IPS-18a (cell line): ENCODE measurements at regions not wholly inside any gene's neighbourhood (a gene's known extent, or its start where the extent isn't known, plus 50 kb on each side); places are given as distances from the start of the nearest gene placed in this dataset.

ENCODE experiments used
- H3K27ac ChIP-seq: one replicate; pipeline ENCODE4 v1.5.1; 2013; ENCODE audit warnings: low read length
- H3K27me3 ChIP-seq: one replicate; pipeline ENCODE4 v1.6.1; 2013; ENCODE audit warnings: mild to moderate bottlenecking, low read length; ENCODE audit not compliant: control insufficient read depth, insufficient read depth
- H3K36me3 ChIP-seq: one replicate; pipeline ENCODE4 v1.6.1; 2013; ENCODE audit warnings: low read depth, low read length; ENCODE audit not compliant: control insufficient read depth
- H3K4me1 ChIP-seq: one replicate; pipeline ENCODE4 v1.6.1; 2013; ENCODE audit warnings: low read depth, low read length; ENCODE audit not compliant: control insufficient read depth
- H3K4me3 ChIP-seq: one replicate; pipeline ENCODE4 v1.5.1; 2013; ENCODE audit warnings: low read length
- H3K9ac ChIP-seq: one replicate; pipeline ENCODE4 v1.6.1; 2013; ENCODE audit warnings: mild to moderate bottlenecking, low read length, moderate library complexity
- H3K9me3 ChIP-seq: one replicate; pipeline ENCODE4 v1.6.1; 2013; ENCODE audit warnings: low read depth, low read length; ENCODE audit not compliant: control insufficient read depth

DNA sequence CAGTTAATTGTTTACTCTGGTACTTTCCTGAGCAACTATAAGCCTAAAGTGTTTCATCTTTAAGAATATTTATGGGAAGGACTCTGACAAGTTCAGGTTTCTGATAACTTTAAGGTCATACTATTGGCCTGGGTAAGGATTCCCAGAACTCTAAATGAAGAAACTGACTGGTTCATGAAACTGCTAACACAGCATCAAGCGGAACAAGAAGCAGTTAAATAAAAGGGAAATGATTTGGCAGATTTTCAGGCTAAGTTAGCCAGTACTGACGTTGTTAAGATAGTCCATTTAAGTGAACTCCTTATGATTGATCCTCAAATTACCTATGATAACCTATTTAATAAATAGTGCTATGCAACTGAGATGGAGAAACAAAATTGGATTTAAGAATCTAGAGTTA, 101.6 kb upstream of the CES5A start:
- H3K9ac ChIP-seq: no peak overlapping the region
- no peaks in the 10 kb centered on the region for H3K36me3 ChIP-seq
- H3K27ac ChIP-seq: no peak overlapping the region
- no peaks in the 10 kb centered on the region for H3K9me3 ChIP-seq
- no peak overlapping the region for H3K4me3 ChIP-seq
- H3K27me3 ChIP-seq: no peaks in the 10 kb centered on the region
- peaks cover 3% of the 10 kb centered on the region for H3K4me1 ChIP-seq

DNA sequence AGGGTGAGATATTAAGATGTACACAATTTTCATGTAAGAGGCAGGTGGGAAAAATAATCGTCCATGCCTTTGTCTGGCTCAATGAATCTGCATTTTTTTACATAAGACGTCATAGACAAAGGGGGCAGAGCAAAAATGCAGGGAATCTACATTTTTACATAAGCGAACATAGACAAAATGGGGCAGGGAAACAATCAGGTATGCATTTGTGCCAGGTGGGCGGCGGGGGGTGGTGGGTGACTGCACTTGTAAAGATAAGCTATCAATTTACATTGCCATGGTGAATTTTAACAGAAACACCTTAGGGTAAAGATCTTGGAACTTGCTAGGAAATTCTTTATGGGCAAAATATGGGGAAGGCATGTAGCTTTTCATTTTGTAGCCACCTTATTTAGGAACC, 96.3 kb upstream of the CES5A start:
- Histone ChIP-seq H3K4me3 (no peak overlapping the region), H3K27ac (no peak overlapping the region), H3K9ac (no peak overlapping the region), H3K9me3 (no peaks in the 10 kb centered on the region), H3K36me3 (no peaks in the 10 kb centered on the region), H3K4me1 (peaks cover 16% of the 10 kb centered on the region), H3K27me3 (no peaks in the 10 kb centered on the region)

DNA sequence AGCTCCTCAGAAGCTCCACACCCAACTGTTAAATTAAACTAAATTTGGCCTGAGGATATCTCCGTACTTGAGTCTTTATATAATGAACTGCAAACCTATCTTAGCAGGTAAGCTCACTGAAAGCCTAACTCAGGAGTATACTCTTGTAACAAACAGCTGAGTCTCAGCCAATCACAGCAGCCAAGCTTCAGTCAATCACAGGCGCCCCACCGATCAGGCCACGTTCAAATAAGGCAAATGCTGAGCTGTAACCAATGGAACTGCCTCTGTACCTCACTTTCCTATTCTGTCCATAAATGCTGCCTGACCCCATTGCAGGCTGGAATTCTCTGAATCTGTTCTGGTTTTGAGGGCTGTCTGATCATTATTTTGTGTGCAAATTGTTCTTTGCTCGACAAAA, 93.0 kb upstream of the CES5A start:
- H3K9me3 ChIP-seq: no peaks in the 10 kb centered on the region
- H3K36me3 ChIP-seq: no peaks in the 10 kb centered on the region
- H3K27ac ChIP-seq: no peak overlapping the region
- no peak overlapping the region for H3K9ac ChIP-seq
- H3K4me3 ChIP-seq: no peak overlapping the region
- no peaks in the 10 kb centered on the region for H3K27me3 ChIP-seq
- peaks cover 16% of the 10 kb centered on the region for H3K4me1 ChIP-seq

DNA sequence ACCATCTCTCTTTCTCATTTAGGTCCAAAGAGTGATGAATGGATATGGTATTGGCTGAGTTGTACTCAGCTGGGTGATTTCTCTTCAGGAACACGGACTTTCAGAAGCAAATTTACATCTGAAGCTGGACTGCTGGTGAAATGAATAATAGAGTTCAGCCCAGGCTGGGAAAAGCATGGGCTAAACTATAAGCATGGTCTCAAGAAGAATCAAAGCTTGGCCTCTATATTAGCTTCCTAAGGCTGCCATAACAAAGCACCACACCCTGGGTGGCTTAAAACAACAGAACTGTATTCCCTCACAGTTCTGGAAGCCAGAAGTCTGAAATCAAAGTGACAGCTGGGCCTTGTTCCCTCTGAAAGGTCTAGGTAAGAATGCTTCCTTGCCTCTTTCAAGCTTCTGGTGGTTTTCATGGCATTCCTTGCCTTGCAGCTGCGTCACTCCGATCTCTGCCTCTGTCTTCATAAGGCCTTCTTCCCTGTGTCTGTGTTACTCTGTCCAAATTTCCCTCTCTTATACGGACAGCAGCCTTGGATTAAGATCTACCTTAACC, 89.8 kb upstream of the CES5A start:
- Histone ChIP-seq H3K36me3 (no peaks in the 10 kb centered on the region), H3K9ac (no peak overlapping the region), H3K27me3 (no peaks in the 10 kb centered on the region), H3K9me3 (no peaks in the 10 kb centered on the region), H3K4me1 (peaks cover 4% of the 10 kb centered on the region), H3K27ac (no peak overlapping the region), H3K4me3 (no peak overlapping the region)

DNA sequence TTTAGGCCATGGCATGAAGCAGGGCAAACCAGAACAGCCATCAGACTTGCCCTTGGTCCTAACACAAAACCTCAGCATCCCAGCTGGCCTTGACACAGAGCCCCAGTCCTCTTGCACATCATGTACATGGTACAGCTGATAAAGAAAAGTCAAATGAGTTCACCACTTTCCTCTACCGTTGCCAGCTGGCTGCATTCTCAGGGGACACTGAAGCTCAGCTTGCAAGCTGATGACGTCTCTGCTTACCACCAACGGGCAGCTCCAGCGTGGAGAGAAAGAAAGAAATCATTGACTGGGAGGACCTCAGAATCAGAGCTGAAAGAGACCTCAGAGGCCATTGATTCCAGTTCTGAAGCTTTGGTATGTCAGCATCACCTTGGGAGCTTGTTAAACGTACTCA, 80.7 kb upstream of the CES5A start:
- H3K9ac ChIP-seq: no peak overlapping the region
- H3K9me3 ChIP-seq: no peaks in the 10 kb centered on the region
- H3K4me3 ChIP-seq: no peak overlapping the region
- no peaks in the 10 kb centered on the region for H3K4me1 ChIP-seq
- H3K27ac ChIP-seq: no peak overlapping the region
- H3K36me3 ChIP-seq: no peaks in the 10 kb centered on the region
- no peaks in the 10 kb centered on the region for H3K27me3 ChIP-seq

DNA sequence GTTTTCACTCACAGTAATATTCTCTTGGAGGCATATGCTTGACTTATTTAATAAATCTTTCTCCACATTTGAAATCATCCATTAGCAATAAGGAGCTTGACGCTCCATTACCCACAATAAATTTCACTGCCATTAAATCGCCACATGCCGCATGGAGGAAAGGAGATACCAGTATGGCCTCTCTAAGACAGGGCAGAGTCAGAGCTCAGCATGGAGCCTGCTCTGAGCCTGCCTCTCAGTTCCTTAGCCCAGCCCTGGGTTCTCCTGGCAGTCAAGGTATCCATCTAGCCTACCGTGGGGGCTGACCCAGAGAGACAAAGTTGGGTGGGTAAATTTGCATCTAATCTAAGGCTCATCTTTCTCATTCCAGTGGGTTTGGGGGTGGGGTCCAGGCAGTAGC, 80.3 kb upstream of the CES5A start:
- no peaks in the 10 kb centered on the region for H3K36me3 ChIP-seq
- no peak overlapping the region for H3K27ac ChIP-seq
- H3K9me3 ChIP-seq: no peaks in the 10 kb centered on the region
- H3K4me1 ChIP-seq: no peaks in the 10 kb centered on the region
- no peak overlapping the region for H3K4me3 ChIP-seq
- no peak overlapping the region for H3K9ac ChIP-seq
- no peaks in the 10 kb centered on the region for H3K27me3 ChIP-seq

DNA sequence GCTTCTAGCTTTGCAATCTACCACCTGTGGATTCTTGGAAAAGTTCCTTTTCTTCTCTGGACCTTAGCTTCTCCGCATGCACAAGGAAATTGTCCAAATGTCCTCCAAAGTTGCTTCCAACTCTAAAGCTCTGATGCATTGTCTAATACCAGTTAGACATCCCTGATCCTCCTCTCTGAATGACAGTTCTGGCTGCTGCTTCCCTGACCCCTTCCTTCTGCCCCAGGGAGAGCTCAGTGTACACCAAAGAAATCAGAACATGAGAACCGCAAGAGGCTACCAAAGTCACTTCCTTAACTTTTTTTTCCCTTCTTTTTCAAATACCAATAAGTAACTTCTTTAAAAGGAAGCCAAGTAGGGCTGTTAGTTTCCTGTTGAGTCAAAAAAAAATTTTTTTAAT, 79.7 kb upstream of the CES5A start:
- Histone ChIP-seq H3K9me3 (no peaks in the 10 kb centered on the region), H3K27ac (no peak overlapping the region), H3K4me3 (no peak overlapping the region), H3K9ac (no peak overlapping the region), H3K27me3 (no peaks in the 10 kb centered on the region), H3K4me1 (no peaks in the 10 kb centered on the region), H3K36me3 (no peaks in the 10 kb centered on the region)

DNA sequence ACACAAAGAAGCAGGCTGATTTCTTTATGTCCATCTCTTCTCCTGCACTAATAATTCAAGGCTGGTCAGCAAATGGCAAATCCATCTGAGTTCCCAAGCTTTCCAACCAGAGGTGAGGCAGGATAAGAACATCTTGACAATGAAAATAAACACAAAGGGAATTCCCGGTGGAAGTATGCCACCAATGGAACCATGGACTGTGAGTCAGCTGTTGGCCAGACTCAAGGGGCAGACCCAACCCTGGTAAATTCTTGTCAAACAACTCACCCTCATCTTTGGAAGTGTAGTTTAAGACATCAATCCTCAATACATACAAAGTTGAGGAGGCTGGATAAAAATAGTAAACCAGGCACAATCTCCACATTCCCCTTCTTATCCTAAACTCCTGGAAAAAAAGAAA, 74.3 kb upstream of the CES5A start:
- Histone ChIP-seq H3K27ac (no peak overlapping the region), H3K9me3 (no peaks in the 10 kb centered on the region), H3K27me3 (no peaks in the 10 kb centered on the region), H3K4me1 (no peaks in the 10 kb centered on the region), H3K4me3 (no peak overlapping the region), H3K9ac (no peak overlapping the region), H3K36me3 (no peaks in the 10 kb centered on the region)

DNA sequence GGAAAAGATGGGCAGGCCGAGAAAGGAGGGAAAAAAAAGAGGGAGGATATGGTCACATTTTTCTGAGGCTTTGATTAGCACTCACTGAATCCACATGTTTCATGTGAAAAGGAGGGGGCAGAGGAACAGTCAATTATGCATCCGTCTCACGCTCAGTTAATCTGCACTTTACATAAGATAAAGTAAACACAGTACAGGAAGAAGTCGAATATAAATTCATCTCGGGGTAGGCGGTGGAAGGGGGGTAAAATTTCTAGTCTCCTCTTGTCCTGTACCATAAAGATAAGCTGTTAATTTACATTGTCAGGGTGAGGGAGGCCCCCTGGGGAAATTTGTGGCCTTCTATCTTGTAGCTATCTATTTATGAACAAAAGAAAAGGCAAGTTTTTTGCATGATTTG, 73.1 kb upstream of the CES5A start:
- Histone ChIP-seq H3K27me3 (no peaks in the 10 kb centered on the region), H3K27ac (no peak overlapping the region), H3K9me3 (no peaks in the 10 kb centered on the region), H3K4me1 (no peaks in the 10 kb centered on the region), H3K36me3 (no peaks in the 10 kb centered on the region), H3K9ac (no peak overlapping the region), H3K4me3 (no peak overlapping the region)

DNA sequence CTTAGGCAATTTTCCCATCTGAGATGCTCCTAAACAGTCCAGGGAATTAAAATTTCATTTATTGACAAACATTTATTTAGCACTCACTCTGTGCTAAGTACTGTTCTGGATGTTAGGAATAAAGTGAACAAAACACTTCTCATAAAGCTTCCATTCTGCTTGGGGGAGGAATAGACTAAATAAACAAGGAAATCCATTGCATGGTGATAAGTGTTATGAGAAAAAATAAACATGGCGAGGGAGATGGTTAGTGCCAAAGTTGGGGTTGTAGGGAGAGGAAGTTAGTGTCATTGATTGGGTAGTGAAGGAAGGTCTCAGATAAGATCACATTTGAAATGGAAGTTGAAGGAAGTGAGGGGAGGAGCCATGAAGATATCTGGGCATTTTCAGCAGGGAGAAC, 72.2 kb upstream of the CES5A start:
- Histone ChIP-seq H3K9ac (no peak overlapping the region), H3K4me3 (no peak overlapping the region), H3K36me3 (no peaks in the 10 kb centered on the region)

DNA sequence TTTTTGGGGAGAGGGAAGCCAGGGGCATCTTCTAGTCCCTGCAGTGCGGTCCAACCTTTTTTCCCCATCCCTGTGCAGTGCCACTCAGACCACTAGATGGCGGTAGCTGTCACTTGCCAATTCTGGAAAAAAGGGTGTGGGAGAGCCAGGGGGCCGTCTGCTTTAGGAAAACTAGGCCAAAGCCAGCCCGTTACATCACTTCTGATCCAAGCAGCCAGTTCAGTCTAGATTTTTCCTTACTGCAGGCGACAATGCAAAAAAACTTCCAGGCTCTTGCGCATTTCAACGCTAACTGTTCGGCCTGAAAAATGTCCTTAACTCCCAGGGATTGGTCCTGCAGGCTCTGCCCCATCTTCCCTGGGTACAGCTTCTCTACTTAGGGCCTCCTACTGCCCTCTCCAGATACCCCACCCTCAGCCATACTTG, 69.2 kb upstream of the CES5A start:
- Histone ChIP-seq H3K27ac (no peak overlapping the region), H3K4me1 (no peaks in the 10 kb centered on the region), H3K27me3 (no peaks in the 10 kb centered on the region), H3K9ac (no peak overlapping the region), H3K9me3 (no peaks in the 10 kb centered on the region), H3K36me3 (no peaks in the 10 kb centered on the region), H3K4me3 (no peak overlapping the region)

More for the DNA sequence above, 72.2 kb upstream of the CES5A start:
- Histone ChIP-seq H3K4me1 (no peaks in the 10 kb centered on the region), H3K27ac (no peak overlapping the region), H3K27me3 (no peaks in the 10 kb centered on the region), H3K9me3 (no peaks in the 10 kb centered on the region)

DNA sequence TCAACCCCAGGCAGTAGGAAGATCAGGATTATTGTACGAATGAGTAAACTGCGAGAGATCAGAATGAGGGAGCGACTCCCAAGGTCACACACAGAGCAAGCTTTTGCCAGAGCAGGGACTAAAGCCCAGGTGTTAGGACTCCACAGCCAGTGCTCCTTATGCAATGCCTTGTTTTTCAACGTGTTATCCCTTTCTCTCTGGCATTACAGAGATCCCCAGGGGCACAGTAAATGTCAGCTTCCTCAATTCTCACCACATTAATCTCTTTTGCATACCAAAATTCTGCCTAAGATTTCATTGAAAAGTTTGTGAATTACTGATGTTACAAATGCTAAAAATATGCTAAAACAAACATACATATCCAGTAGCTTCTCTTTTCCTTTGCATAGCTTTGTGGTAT, 68.1 kb upstream of the CES5A start:
- Histone ChIP-seq H3K4me3 (no peak overlapping the region), H3K4me1 (no peaks in the 10 kb centered on the region), H3K27me3 (no peaks in the 10 kb centered on the region)

More for the DNA sequence above, 68.1 kb upstream of the CES5A start:
- no peak overlapping the region for H3K9ac ChIP-seq
- no peaks in the 10 kb centered on the region for H3K9me3 ChIP-seq
- no peak overlapping the region for H3K27ac ChIP-seq
- no peaks in the 10 kb centered on the region for H3K36me3 ChIP-seq
